GM18519 (cell line): ENCODE measurements at regions not wholly inside any gene's neighbourhood (a gene's known extent, or its start where the extent isn't known, plus 50 kb on each side); places are given as distances from the start of the nearest gene placed in this dataset.
"Not testable (repeated sequence)": the region's sequence is repeated elsewhere in the genome, so short reads cannot be mapped to it uniquely, and the experiment has no call there.

Experiments used
- ATAC-seq: cut with Tn5 transposase; IDR thresholded peaks from one replicate; pipeline ENCODE4 v1.9.1; 2021; ENCODE audit warnings: mild to moderate bottlenecking, moderate library complexity; ENCODE audit not compliant: unreplicated experiment, low FRiP score

- ATAC-seq: not testable (repeated sequence)
These were observed 94.4 kb downstream of the LSM3 start for GRCh38 chr3:14272959-14273560.

GRCh38 chr3:14273901-14274611 is 95.4 kb downstream of the LSM3 start:
- ATAC-seq: no peak

- no peak for ATAC-seq
These were observed 96.0 kb downstream of the LSM3 start for GRCh38 chr3:14274612-14274936.

- no peak for ATAC-seq
These were observed 96.7 kb downstream of the LSM3 start for GRCh38 chr3:14274999-14275961.

- no peak for ATAC-seq
These were observed 97.6 kb downstream of the LSM3 start for GRCh38 chr3:14275962-14276909.

- no peak for ATAC-seq
These were observed 98.9 kb downstream of the LSM3 start for GRCh38 chr3:14277557-14277956.

GRCh38 chr3:14278265-14278798 is 99.7 kb downstream of the LSM3 start:
- no peak for ATAC-seq

- no peak for ATAC-seq
These were observed 100.4 kb downstream of the LSM3 start for GRCh38 chr3:14278799-14279625.

- ATAC-seq: no peak
These were observed 101.0 kb downstream of the LSM3 start for GRCh38 chr3:14279626-14280061.

- ATAC-seq: no peak
These were observed 101.7 kb downstream of the LSM3 start for GRCh38 chr3:14280326-14280725.

- no peak for ATAC-seq
These were observed 102.4 kb downstream of the LSM3 start for GRCh38 chr3:14281053-14281452.

- no peak for ATAC-seq
These were observed 103.5 kb downstream of the LSM3 start for GRCh38 chr3:14282001-14282705.

GRCh38 chr3:14282706-14283075 is 104.1 kb downstream of the LSM3 start:
- no peak for ATAC-seq

GRCh38 chr3:14283092-14283812 is 104.6 kb downstream of the LSM3 start:
- ATAC-seq: no peak

GRCh38 chr3:14283813-14284438 is 105.3 kb downstream of the LSM3 start:
- ATAC-seq: no peak

- ATAC-seq: no peak
These were observed 106.3 kb downstream of the LSM3 start for GRCh38 chr3:14284694-14285547.

GRCh38 chr3:14285548-14285925 is 106.9 kb downstream of the LSM3 start:
- ATAC-seq: no peak
